HG03196 (cell line): ENCODE measurements at regions not wholly inside any gene's neighbourhood (a gene's known extent, or its start where the extent isn't known, plus 50 kb on each side); places are given as distances from the start of the nearest gene placed in this dataset.
"Not testable (repeated sequence)": the region's sequence is repeated elsewhere in the genome, so short reads cannot be mapped to it uniquely, and the experiment has no call there.

Experiments
- ATAC-seq: cut with Tn5 transposase; IDR thresholded peaks from one replicate; pipeline ENCODE4 v1.9.1; 2021; ENCODE audit not compliant: unreplicated experiment

- no peak for ATAC-seq
These were observed 83.3 kb upstream of the SIRPA start for GRCh38 chr20:1811621-1812498.

GRCh38 chr20:1810926-1811620, 84.1 kb upstream of the SIRPA start:
- ATAC-seq: no peak

GRCh38 chr20:1810572-1810925, 84.7 kb upstream of the SIRPA start:
- no peak for ATAC-seq

GRCh38 chr20:1809611-1810510, 85.3 kb upstream of the SIRPA start:
- ATAC-seq: no peak

GRCh38 chr20:1809131-1809572, 86.1 kb upstream of the SIRPA start:
- ATAC-seq: no peak

GRCh38 chr20:1808101-1808500, 87.1 kb upstream of the SIRPA start:
- ATAC-seq: no peak

- no peak for ATAC-seq
These were observed 87.8 kb upstream of the SIRPA start for GRCh38 chr20:1807394-1807793.

GRCh38 chr20:1806456-1806855, 88.8 kb upstream of the SIRPA start:
- no peak for ATAC-seq

GRCh38 chr20:1805816-1806215, 89.4 kb upstream of the SIRPA start:
- ATAC-seq: no peak

GRCh38 chr20:1805161-1805581, 90.0 kb upstream of the SIRPA start:
- ATAC-seq: no peak

GRCh38 chr20:1804554-1804956, 90.7 kb upstream of the SIRPA start:
- ATAC-seq: no peak

GRCh38 chr20:1803932-1804501, 91.2 kb upstream of the SIRPA start:
- no peak for ATAC-seq

GRCh38 chr20:1803061-1803931, 91.9 kb upstream of the SIRPA start:
- no peak for ATAC-seq

- no peak for ATAC-seq
These were observed 92.7 kb upstream of the SIRPA start for GRCh38 chr20:1802385-1803060.

GRCh38 chr20:1801929-1802306, 93.3 kb upstream of the SIRPA start:
- no peak for ATAC-seq

- ATAC-seq: no peak
These were observed 93.8 kb upstream of the SIRPA start for GRCh38 chr20:1801225-1801928.

GRCh38 chr20:1800777-1801176, 94.4 kb upstream of the SIRPA start:
- no peak for ATAC-seq

GRCh38 chr20:1800180-1800579, 95.0 kb upstream of the SIRPA start:
- no peak for ATAC-seq

GRCh38 chr20:1799746-1800145, 95.5 kb upstream of the SIRPA start:
- ATAC-seq: not testable (repeated sequence)
